ENCODE measurements at regions not wholly inside any gene's neighbourhood (a gene's known extent, or its start where the extent isn't known, plus 50 kb on each side); places are given as distances from the start of the nearest gene placed in this dataset.

- TF ChIP-seq YY1 (IDR thresholded peaks at IDR 0.05; ENCODE audit: insufficient read depth, insufficient read length), result no peak
- TF ChIP-seq ZNF274 (IDR thresholded peaks at IDR 0.05; ENCODE audit: low read depth, low read length), result no peak
Observed at GRCh38 chrX:93422693-93423092, 250.7 kb downstream of the NAP1L3 start.
